ENCODE measurements at regions not wholly inside any gene's neighbourhood (a gene's known extent, or its start where the extent isn't known, plus 50 kb on each side); places are given as distances from the start of the nearest gene placed in this dataset.

GRCh38 chr6:105952772-105953690 is 133.1 kb upstream of the PRDM1 start:
- no peaks in the 10 kb centered on the region for H3K4me1 ChIP-seq
- no peaks in the 10 kb centered on the region for H3K36me3 ChIP-seq
- H3K4me3 ChIP-seq, result no peak overlapping the region
- no peak for DNase-seq (ENCODE audit: low spot score)
- no peaks in the 10 kb centered on the region for H3K9me3 ChIP-seq
- no peak overlapping the region for H3K27ac ChIP-seq
- no peak for TF ChIP-seq CTCF (IDR thresholded peaks at IDR 0.05)
- no peaks in the 10 kb centered on the region for H3K27me3 ChIP-seq

DNA sequence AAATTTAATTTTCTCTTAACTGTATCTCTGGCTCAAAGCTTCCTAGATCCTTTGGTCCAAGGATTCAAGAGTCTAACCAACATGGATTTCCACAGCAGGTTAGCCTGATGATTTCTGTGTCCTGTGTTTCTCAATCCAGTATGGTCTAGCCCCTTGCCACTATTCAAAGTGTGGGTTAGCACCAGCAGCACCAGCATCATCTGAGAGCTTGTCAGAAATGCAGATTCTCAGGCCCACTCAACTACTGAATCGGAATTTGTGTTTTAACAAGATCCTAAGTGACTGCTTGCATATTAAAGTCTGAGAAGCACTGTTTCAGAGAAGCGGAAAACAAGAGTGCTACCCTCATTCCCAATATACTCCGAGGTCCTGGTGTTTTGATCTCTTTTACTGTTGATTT is 133.8 kb upstream of the PRDM1 start:
- Histone ChIP-seq H3K27ac (no peak overlapping the region), H3K9me3 (no peaks in the 10 kb centered on the region), H3K27me3 (no peaks in the 10 kb centered on the region), H3K4me3 (no peak overlapping the region), H3K36me3 (no peaks in the 10 kb centered on the region), H3K4me1 (no peaks in the 10 kb centered on the region)
- no peak for TF ChIP-seq CTCF (IDR thresholded peaks at IDR 0.05)
- DNase-seq (ENCODE audit: low spot score), result no peak

- Histone ChIP-seq H3K9me3 (no peaks in the 10 kb centered on the region), H3K36me3 (no peaks in the 10 kb centered on the region), H3K27ac (no peak overlapping the region), H3K4me1 (no peaks in the 10 kb centered on the region), H3K27me3 (no peaks in the 10 kb centered on the region), H3K4me3 (no peak overlapping the region)
- no peak for DNase-seq (ENCODE audit: low spot score)
- no peak for TF ChIP-seq CTCF (IDR thresholded peaks at IDR 0.05)
Measured at GRCh38 chr6:105951322-105951721, 134.8 kb upstream of the PRDM1 start.

GRCh38 chr6:105949869-105950268 is 136.3 kb upstream of the PRDM1 start:
- Histone ChIP-seq H3K27me3 (no peaks in the 10 kb centered on the region), H3K9me3 (no peaks in the 10 kb centered on the region), H3K4me3 (no peak overlapping the region)

DNA sequence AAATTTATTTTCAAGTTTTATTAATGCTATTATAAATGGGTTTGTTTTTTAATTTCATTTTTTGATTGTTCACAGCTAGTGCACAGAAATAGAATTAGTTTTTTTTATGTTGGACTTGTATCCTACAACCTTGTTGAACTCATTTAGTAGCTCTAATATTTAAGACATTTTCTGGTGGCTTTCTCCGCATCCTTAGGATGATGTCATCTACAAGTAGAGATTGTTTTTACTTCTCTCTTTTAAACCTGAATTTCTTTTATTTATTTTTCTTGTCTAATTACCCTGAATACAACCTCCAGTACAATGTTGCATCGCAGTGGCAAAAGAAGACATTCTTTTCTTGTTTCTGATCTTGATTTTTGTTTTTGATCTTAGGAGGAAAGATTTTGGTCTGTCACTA is 142.6 kb upstream of the PRDM1 start:
- TF ChIP-seq CTCF (IDR thresholded peaks at IDR 0.05), result no peak
- Histone ChIP-seq H3K27ac (no peak overlapping the region), H3K9me3 (no peaks in the 10 kb centered on the region), H3K27me3 (no peaks in the 10 kb centered on the region), H3K4me3 (no peak overlapping the region), H3K4me1 (no peaks in the 10 kb centered on the region), H3K36me3 (no peaks in the 10 kb centered on the region)
- no peak for DNase-seq (ENCODE audit: low spot score)

More at GRCh38 chr6:105949869-105950268, 136.3 kb upstream of the PRDM1 start:
- Histone ChIP-seq H3K36me3 (no peaks in the 10 kb centered on the region), H3K4me1 (no peaks in the 10 kb centered on the region), H3K27ac (no peak overlapping the region)
- TF ChIP-seq CTCF (IDR thresholded peaks at IDR 0.05), result no peak
- DNase-seq (ENCODE audit: low spot score), result no peak
